ENCODE measurements at regions not wholly inside any gene's neighbourhood (a gene's known extent, or its start where the extent isn't known, plus 50 kb on each side); places are given as distances from the start of the nearest gene placed in this dataset.
A peak's percentile ranks its signal among the peaks of the same experiment; 100 is the strongest.
"Not testable (repeated sequence)": the region's sequence is repeated elsewhere in the genome, so short reads cannot be mapped to it uniquely, and the experiment has no call there.

- no peak for DNase-seq (ENCODE audit: low spot score)
Observed at GRCh38 chr3:36656873-36657272, 107.5 kb downstream of the DCLK3 start.

DNA sequence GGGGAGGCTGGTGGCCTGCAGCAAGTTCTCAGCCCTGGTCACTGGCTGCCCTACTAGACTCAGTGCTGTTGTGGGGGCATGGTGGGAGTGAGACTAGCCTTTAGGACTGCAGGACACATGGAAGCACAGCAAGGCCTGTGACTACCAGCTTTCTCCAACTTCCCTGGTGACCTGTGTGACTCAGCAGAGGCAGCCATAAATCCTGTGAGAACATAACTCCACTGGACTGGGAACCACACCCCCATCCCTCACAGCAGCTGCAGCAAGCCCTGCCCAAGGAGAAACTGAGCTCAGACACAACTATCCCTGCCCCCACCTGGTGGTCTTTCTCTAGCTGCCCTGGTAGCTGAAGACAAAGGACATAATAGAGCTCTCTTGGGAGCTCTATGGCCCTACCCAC is 111.3 kb downstream of the DCLK3 start:
- DNase-seq (ENCODE audit: low spot score), result no peak

- DNase-seq (ENCODE audit: low spot score), result no peak
Observed at GRCh38 chr3:36652104-36652503, 112.2 kb downstream of the DCLK3 start.

- no peak for DNase-seq (ENCODE audit: low spot score)
Observed at GRCh38 chr3:36650271-36650671, 114.1 kb downstream of the DCLK3 start.

DNA sequence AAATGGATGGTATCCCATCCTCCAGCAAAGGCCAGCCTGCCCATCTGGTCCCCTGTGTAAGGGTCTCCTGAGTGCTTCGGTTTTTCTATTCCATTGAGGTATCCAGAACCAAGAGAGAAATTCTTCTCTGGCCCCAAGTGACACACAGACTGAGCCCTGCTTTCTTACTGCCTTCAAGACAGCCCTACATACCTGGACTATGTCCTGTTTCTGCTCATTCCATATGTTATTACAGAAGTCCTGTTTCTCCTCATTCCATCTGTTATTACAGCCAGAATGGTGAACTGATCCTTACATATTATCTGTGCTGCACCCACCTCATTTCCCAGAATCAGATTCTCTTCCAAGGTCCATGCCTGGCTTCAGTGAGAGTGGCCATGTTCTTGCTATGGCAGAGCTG is 115.2 kb downstream of the DCLK3 start:
- no peak for DNase-seq (ENCODE audit: low spot score)

- DNase-seq (ENCODE audit: low spot score), result peak; percentile 5
Observed at GRCh38 chr3:36648241-36649034, 115.9 kb downstream of the DCLK3 start.

DNA sequence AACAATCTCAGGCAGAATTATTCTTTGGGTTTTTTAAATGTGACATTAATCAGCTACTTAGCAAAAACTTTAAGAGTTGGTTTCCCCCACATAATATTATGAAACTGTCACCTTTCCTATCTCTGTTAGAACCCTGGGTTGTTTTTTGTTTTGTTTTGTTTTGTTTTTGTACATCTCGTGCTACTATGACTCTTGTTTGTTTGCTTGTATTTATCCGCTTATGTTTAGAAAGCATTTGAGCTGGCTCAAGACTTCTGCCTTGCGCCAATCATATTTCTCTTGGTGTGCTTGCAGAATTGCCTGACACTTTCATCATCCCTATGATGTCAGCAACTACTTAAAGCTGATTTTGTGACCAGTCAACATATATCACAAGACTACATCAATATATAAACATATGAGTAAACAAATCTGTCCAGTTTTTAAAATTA is 116.9 kb downstream of the DCLK3 start:
- DNase-seq (ENCODE audit: low spot score), result no peak

DNA sequence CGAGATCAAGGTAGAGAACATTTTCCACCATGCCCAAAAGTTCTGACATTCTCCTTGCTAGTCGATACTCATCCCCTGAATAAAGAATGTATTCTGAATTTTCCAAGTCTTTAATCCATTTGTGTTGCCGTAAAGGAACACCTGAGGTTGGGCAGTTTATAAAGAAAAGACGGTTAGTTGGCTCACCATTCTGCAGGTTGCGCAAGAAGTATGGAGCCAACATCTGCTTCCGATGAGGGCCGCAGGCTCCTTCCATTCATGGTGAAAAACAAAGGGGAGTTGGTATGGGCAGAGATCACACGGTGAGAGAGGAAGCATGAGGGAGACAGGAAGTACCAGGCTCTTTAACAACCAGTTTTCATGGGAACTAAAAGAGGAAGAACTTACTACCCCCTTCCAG is 121.2 kb downstream of the DCLK3 start:
- DNase-seq (ENCODE audit: low spot score), result no peak

- DNase-seq (ENCODE audit: low spot score), result no peak
Observed at GRCh38 chr3:36635731-36636130, 128.6 kb downstream of the DCLK3 start.

DNA sequence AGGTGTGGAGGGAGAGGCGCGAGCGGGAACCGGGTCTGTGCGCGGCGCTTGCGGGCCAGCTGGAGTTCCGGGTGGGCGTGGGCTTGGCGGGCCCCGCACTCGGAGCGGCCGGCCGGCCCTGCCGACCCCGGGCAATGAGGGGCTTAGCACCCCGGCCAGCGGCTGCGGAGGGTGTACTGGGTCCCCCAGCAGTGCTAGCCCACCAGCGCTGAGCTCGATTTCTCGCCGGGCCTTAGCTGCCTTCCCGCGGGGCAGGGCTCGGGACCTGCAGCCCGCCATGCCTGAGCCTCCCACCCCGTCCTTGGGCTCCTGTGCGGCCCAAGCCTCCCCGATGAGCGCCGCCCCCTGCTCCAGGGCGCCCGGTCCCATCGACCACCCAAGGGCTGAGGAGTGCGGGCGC is 130.5 kb downstream of the DCLK3 start:
- DNase-seq (ENCODE audit: low spot score), result not testable (repeated sequence)

DNA sequence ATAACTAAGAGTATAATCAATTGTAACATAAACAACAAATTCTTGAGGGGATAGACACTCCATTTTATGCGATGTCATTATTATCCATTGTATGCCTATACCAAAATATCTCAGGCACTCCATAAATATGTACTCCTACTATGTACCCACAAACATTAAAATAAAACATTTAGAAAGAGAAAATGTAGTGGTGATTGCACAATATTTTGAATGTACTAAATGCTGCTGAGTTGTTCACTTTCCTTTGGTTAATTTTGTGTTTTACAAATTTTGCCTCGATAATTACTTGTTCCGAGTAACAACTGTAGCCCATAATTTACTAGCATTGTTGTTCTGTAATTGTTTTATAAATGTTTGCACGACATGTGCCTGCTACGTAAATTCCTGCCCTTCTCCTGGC is 131.3 kb downstream of the DCLK3 start:
- no peak for DNase-seq (ENCODE audit: low spot score)

DNA sequence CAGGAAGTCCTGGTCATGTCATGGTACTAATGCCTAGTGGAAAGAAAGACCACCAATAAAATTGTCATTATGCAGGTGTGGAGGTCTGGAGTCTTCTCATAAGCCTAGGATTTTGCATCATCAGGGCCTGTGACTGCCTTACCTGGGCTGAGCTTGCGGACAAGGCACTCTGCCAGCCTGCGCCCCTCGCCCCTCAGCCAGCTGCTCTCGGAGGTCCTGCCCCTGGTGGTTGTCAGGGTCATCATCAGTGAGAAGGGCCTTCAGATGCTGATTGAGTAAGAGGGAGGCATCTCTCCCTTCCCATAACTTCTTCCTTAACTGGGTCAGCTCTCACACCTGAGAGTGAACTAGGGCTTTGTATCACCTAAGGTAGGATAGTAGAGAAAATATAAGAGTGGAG is 132.8 kb downstream of the DCLK3 start:
- DNase-seq (ENCODE audit: low spot score), result no peak

DNA sequence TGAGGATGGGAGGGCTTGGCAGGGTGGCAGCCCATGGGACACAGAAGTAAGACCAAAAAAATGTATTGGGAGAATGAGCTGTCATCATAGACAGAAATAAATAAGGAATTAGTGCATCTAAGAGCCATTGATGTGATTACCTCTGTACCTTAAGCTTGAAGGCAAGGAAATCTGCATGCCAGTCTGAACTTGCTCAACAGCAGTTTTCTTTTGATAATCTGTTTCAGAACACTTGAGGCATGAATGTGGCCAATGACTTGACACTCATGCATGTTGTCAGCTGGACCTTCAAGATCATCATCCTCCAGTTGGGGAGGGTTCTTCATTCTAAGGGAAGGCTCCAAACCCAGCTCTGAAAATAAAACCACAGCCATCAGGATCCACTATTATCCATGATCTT is 148.5 kb downstream of the DCLK3 start:
- no peak for DNase-seq (ENCODE audit: low spot score)

GRCh38 chr3:36606871-36607765 is 157.2 kb downstream of the DCLK3 start:
- no peak for DNase-seq (ENCODE audit: low spot score)

GRCh38 chr3:36603423-36603822 is 160.9 kb downstream of the DCLK3 start:
- DNase-seq (ENCODE audit: low spot score), result no peak

GRCh38 chr3:36600404-36600803 is 163.9 kb downstream of the DCLK3 start:
- no peak for DNase-seq (ENCODE audit: low spot score)
